Stomach (tissue), 8 donors: ENCODE measurements at regions not wholly inside any gene's neighbourhood (a gene's known extent, or its start where the extent isn't known, plus 50 kb on each side); places are given as distances from the start of the nearest gene placed in this dataset.

Experiments
- DNase-seq, 2 donors: peaks; one replicate each; pipeline versions ENCODE4 v3.0.0 to v3.0.0-alpha.2; 2013 to 2019
- H3K27ac ChIP-seq, 5 donors: fragments of 200-600 bp in 4 of 5; sonication (generic) in 4 of 5; one replicate each; pipeline ENCODE4 v1.5.1; 2013 to 2019; ENCODE audit warnings: mild to moderate bottlenecking in 1 of 5, moderate library complexity in 1 of 5
- H3K27me3 ChIP-seq, 3 donors: fragments of 200-600 bp; sonication (generic); one replicate each; pipeline ENCODE4 v1.5.1; 2017 to 2019; ENCODE audit warnings: mixed run types in 1 of 3
- H3K36me3 ChIP-seq, 4 donors: fragments of 200-600 bp; sonication (generic); 1 replicate in 3 of 4; 2 replicates in 1 of 4; pipeline ENCODE4 v1.5.1; 2016 to 2019
- H3K4me1 ChIP-seq, 4 donors: fragments of 200-600 bp; sonication (generic); one replicate each; pipeline ENCODE4 v1.5.1; 2016 to 2019
- H3K4me3 ChIP-seq, 4 donors: fragments of 200-600 bp; sonication (generic) in 3 of 4; one replicate each; pipeline ENCODE4 v1.5.1; 2016 to 2019; ENCODE audit warnings: mild to moderate bottlenecking in 1 of 4
- H3K9me3 ChIP-seq, 4 donors: fragments of 200-600 bp; sonication (generic); one replicate each; pipeline ENCODE4 v1.5.1; 2016 to 2019
- EP300 ChIP-seq: sonication (generic); formaldehyde crosslinking; IDR thresholded peaks from one replicate; pipeline ENCODE4 v1.6.1; 2017; ENCODE audit warnings: antibody characterized with exemption
- POLR2A ChIP-seq, 4 donors: fragments of 450-650 bp; IDR thresholded peaks; one replicate each; pipeline ENCODE4 v1.6.1; 2016; ENCODE audit warnings: antibody characterized with exemption in 4 of 4, control low read depth in 2 of 4, mild to moderate bottlenecking in 1 of 4, moderate library complexity in 1 of 4
- POLR2AphosphoS5 ChIP-seq, 3 donors: sonication (generic); formaldehyde crosslinking; IDR thresholded peaks; one replicate each; pipeline ENCODE4 v1.6.1; 2016; ENCODE audit warnings: antibody characterized with exemption in 3 of 3
- WGBS, 5 donors: extraction: QIAGEN DNeasy Blood & Tissue Kit in 3 of 5; methylation state at CpG; one replicate each; pipeline versions ENCODE4 v1.1.5 to v1.1.7; 2013 to 2018; 5-methylcytosine and 5-hydroxymethylcytosine counted together
- intact Hi-C: fragments of 100-400 bp; cut with DNase I; formaldehyde crosslinking; loops from one replicate; pipeline ENCODE4 v1.15.1; 2023; ENCODE audit warnings: low total_unique reads
- TF ChIP-seq, protein P1 (sequence below), 7 experiments: fragments of 450-650 bp in 4 of 7; fragments of 200-600 bp in 3 of 7; sonication (generic) in 3 of 7; IDR thresholded peaks; one replicate each; pipeline ENCODE4 v1.5.1; 2016 to 2019; ENCODE audit warnings: antibody characterized with exemption in 7 of 7, control low read depth in 2 of 7, mild to moderate bottlenecking in 1 of 7
- donor health status: healthy with polysubstance abuse.
- donor health status: Bipolar disorder and iron deficiency.
- donor health status: healthy.

DNA sequence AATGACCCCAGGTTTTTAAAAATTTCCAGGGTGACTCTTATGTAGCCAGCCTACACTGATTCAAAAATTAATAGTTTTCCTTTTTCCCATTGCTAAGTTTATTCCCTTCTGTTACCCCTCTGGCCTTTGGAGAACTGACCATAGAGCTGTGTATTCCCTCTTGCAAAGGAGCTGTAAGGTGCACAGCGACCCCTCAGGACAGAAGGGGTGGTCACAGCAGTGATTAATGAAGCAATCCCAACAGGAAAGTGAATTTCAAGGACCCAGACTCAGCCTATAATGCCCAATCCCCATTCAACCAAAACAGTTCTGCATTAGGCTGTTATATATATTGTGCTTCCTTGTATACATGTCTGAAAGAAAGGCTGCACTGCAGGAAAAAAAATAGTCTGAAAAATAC is 147.1 kb downstream of the WT1 start:
- intact Hi-C loops = no loop called here
- peaks cover 0 to 4% (median 0%) of the 10 kb centered on the region in 3 donors for H3K27me3 ChIP-seq
- H3K36me3 ChIP-seq = no peaks in the 10 kb centered on the region
- WGBS, 5 donors = 5 to 33% (median 20%) methylated on average over 1 of the region's 1 CpG
- no peak overlapping the region for H3K27ac ChIP-seq
- H3K4me3 ChIP-seq = no peak overlapping the region
- peaks cover 0 to 14% (median 4%) of the 10 kb centered on the region in 4 donors for H3K9me3 ChIP-seq
- H3K4me1 ChIP-seq = no peaks in the 10 kb centered on the region
- DNase-seq = no peak
- TF ChIP-seq, protein P1, sequence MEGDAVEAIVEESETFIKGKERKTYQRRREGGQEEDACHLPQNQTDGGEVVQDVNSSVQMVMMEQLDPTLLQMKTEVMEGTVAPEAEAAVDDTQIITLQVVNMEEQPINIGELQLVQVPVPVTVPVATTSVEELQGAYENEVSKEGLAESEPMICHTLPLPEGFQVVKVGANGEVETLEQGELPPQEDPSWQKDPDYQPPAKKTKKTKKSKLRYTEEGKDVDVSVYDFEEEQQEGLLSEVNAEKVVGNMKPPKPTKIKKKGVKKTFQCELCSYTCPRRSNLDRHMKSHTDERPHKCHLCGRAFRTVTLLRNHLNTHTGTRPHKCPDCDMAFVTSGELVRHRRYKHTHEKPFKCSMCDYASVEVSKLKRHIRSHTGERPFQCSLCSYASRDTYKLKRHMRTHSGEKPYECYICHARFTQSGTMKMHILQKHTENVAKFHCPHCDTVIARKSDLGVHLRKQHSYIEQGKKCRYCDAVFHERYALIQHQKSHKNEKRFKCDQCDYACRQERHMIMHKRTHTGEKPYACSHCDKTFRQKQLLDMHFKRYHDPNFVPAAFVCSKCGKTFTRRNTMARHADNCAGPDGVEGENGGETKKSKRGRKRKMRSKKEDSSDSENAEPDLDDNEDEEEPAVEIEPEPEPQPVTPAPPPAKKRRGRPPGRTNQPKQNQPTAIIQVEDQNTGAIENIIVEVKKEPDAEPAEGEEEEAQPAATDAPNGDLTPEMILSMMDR (IDR thresholded peaks at IDR 0.05) = no peak
- TF ChIP-seq POLR2A (IDR thresholded peaks at IDR 0.05) (no peak), POLR2AphosphoS5 (IDR thresholded peaks at IDR 0.05) (no peak), EP300 (no peak)

DNA sequence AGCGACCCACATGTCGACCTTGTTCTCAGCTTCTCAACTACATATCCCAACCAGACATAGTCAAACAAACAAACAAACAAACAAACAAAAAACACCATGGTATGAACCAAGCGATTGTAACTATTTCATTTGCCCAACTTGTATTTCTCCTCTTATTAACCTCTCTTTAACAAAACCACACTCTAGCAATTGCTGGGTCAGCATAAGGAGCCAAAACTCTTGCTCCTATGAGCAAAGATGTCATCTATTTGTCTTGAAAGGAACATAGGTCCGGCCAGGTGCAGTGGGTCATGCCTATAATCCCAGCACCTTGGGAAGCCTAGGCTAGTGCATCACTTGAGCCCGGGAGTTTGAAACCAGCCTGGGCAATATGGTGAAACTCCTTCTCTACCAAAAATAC is 145.6 kb downstream of the WT1 start:
- intact Hi-C loops = no loop called here
- WGBS, 5 donors = 86 to 91% (median 87%) methylated on average over 5 of the region's 5 CpGs
- Histone ChIP-seq H3K27me3 (peaks cover 0 to 5% (median 0%) of the 10 kb centered on the region in 3 donors), H3K36me3 (no peaks in the 10 kb centered on the region), H3K9me3 (peaks cover 0 to 9% (median 0%) of the 10 kb centered on the region in 4 donors), H3K4me3 (no peak overlapping the region), H3K4me1 (no peaks in the 10 kb centered on the region), H3K27ac (no peak overlapping the region)
- DNase-seq = no peak
- TF ChIP-seq POLR2AphosphoS5 (IDR thresholded peaks at IDR 0.05) (no peak), POLR2A (IDR thresholded peaks at IDR 0.05) (no peak), EP300 (no peak)
- TF ChIP-seq, protein P1 (IDR thresholded peaks at IDR 0.05) = no peak

DNA sequence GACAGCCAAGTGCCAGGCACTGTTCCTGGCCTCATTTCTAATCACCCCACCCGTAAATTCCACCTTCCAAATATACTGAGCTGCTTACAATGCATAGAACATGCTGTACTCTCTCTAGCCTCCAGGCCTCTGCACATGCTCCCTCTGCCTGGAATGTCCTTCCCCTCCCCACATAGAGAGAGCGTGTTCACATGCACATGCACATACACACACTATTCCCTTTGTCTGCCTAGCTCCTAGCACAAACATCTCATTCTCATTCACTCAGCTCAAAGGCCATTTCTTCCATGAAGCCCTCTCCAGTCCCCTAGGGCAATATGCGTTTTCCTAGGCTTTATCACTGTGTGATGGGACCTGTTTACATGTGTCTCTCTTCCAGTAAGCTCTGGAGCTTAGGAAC is 144.6 kb downstream of the WT1 start:
- Histone ChIP-seq H3K9me3 (peaks cover 0 to 9% (median 0%) of the 10 kb centered on the region in 4 donors), H3K4me3 (no peak overlapping the region), H3K4me1 (no peaks in the 10 kb centered on the region), H3K27me3 (peaks cover 0 to 5% (median 0%) of the 10 kb centered on the region in 3 donors), H3K27ac (no peak overlapping the region), H3K36me3 (no peaks in the 10 kb centered on the region)
- no peak for DNase-seq
- WGBS, 5 donors = 29 to 50% (median 42%) methylated on average over 3 of the region's 3 CpGs
- no peak for TF ChIP-seq EP300
- TF ChIP-seq, protein P1 (IDR thresholded peaks at IDR 0.05) = no peak
- no peak for TF ChIP-seq POLR2AphosphoS5 (IDR thresholded peaks at IDR 0.05)
- TF ChIP-seq POLR2A (IDR thresholded peaks at IDR 0.05) = no peak
- intact Hi-C loops = no loop called here

DNA sequence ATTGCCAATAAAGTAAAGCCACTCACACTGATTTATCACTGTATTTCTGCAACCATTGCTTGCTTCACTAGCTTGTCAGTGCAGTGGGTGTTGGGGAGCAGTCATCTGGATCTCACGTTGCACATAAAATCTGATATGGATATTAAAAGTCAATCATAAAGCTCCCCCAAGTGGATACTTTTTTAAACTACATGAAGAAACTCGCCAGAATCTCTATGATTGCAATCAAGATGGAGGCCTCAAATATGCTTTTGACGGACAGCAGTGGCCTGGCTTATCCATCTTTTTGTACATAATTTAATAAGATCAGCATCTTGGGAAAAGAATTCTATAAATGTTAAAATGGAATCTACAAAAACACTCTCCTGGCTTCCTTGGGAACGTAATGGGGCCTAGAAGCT is 137.7 kb downstream of the WT1 start:
- no peak overlapping the region for H3K27ac ChIP-seq

More for the DNA sequence above, 137.7 kb downstream of the WT1 start:
- WGBS, 5 donors = 29 to 32% (median 30%) methylated on average over 4 of the region's 4 CpGs
- Histone ChIP-seq H3K4me3 (no peak overlapping the region), H3K4me1 (no peaks in the 10 kb centered on the region), H3K27me3 (peaks cover 0 to 5% (median 0%) of the 10 kb centered on the region in 3 donors), H3K36me3 (no peaks in the 10 kb centered on the region), H3K9me3 (peaks cover 0 to 4% (median 0%) of the 10 kb centered on the region in 4 donors)
- TF ChIP-seq EP300 = no peak
- TF ChIP-seq POLR2A (IDR thresholded peaks at IDR 0.05) = no peak
- TF ChIP-seq, protein P1 (IDR thresholded peaks at IDR 0.05) = no peak
- TF ChIP-seq POLR2AphosphoS5 (IDR thresholded peaks at IDR 0.05) = no peak
- peak in 1 of 2 donors; percentile 59 for DNase-seq
- intact Hi-C loops = no loop called here
